H9 (cell line): ENCODE measurements at regions not wholly inside any gene's neighbourhood (a gene's known extent, or its start where the extent isn't known, plus 50 kb on each side); places are given as distances from the start of the nearest gene placed in this dataset.

Experiments
- DNase-seq: peaks from one replicate; pipeline ENCODE4 v3.0.0-alpha.2; 2017
- H2AFZ ChIP-seq: one replicate; pipeline ENCODE4 v1.6.1; 2013; ENCODE audit warnings: mild to moderate bottlenecking, low read length, control low read depth, moderate library complexity
- H2AK5ac ChIP-seq: 2 replicates; pipeline ENCODE4 v1.6.1; 2013; ENCODE audit warnings: low read length, control low read depth, mixed read lengths; ENCODE audit not compliant: insufficient read length
- H2BK120ac ChIP-seq: one replicate; pipeline ENCODE4 v1.6.1; 2013; ENCODE audit warnings: low read depth, mild to moderate bottlenecking, low read length, control low read depth, inconsistent platforms; ENCODE audit not compliant: poor library complexity, severe bottlenecking
- H2BK12ac ChIP-seq: 2 replicates; pipeline ENCODE4 v1.6.1; 2013; ENCODE audit warnings: low read length, control low read depth, mixed read lengths, low read depth; ENCODE audit not compliant: insufficient read length
- H2BK15ac ChIP-seq: 2 replicates; pipeline ENCODE4 v1.6.1; 2013; ENCODE audit warnings: low read depth, low read length, control low read depth
- H2BK20ac ChIP-seq: one replicate; pipeline ENCODE4 v1.6.1; 2013; ENCODE audit warnings: low read depth, mild to moderate bottlenecking, low read length, control low read depth, inconsistent platforms; ENCODE audit not compliant: poor library complexity, severe bottlenecking
- H2BK5ac ChIP-seq: 2 replicates; pipeline ENCODE4 v1.6.1; 2013; ENCODE audit warnings: low read length, control low read depth, mixed read lengths; ENCODE audit not compliant: insufficient read length
- H3K14ac ChIP-seq: 2 replicates; pipeline ENCODE4 v1.6.1; 2013; ENCODE audit warnings: low read length, control low read depth; ENCODE audit not compliant: insufficient read depth
- H3K18ac ChIP-seq: 2 replicates; pipeline ENCODE4 v1.6.1; 2013; ENCODE audit warnings: low read depth, mild to moderate bottlenecking, mixed read lengths, low read length, control low read depth; ENCODE audit not compliant: insufficient read length
- H3K23ac ChIP-seq: 2 replicates; pipeline ENCODE4 v1.6.1; 2013; ENCODE audit warnings: low read length, control low read depth, mixed read lengths, low read depth; ENCODE audit not compliant: insufficient read length
- H3K23me2 ChIP-seq: 2 replicates; pipeline ENCODE4 v1.6.1; 2013; ENCODE audit warnings: low read depth, mild to moderate bottlenecking, mixed read lengths, low read length, control low read depth; ENCODE audit not compliant: insufficient read length, poor library complexity, severe bottlenecking
- H3K27ac ChIP-seq: 2 replicates; pipeline ENCODE4 v1.5.1; 2013; ENCODE audit warnings: low read length, control low read depth, mixed read lengths, low read depth; ENCODE audit not compliant: insufficient read length
- H3K27me3 ChIP-seq: 2 replicates; pipeline ENCODE4 v1.6.1; 2013; ENCODE audit warnings: low read length, control low read depth, inconsistent platforms; ENCODE audit not compliant: insufficient read depth
- H3K4ac ChIP-seq: 2 replicates; pipeline ENCODE4 v1.6.1; 2013; ENCODE audit warnings: low read depth, mild to moderate bottlenecking, control low read depth, inconsistent platforms, low read length, moderate library complexity
- H3K4me1 ChIP-seq: 2 replicates; pipeline ENCODE4 v1.6.1; 2013; ENCODE audit warnings: low read length, control low read depth, inconsistent platforms; ENCODE audit not compliant: insufficient read depth
- H3K4me2 ChIP-seq: 2 replicates; pipeline ENCODE4 v1.6.1; 2013; ENCODE audit warnings: low read length, control low read depth, mixed read lengths; ENCODE audit not compliant: insufficient read length, insufficient read depth
- H3K56ac ChIP-seq: 2 replicates; pipeline ENCODE4 v1.6.1; 2013; ENCODE audit warnings: low read depth, mild to moderate bottlenecking, mixed read lengths, low read length, control low read depth; ENCODE audit not compliant: insufficient read length
- H3K79me1 ChIP-seq: 2 replicates; pipeline ENCODE4 v1.6.1; 2013; ENCODE audit warnings: low read depth, mild to moderate bottlenecking, moderate library complexity, low read length, control low read depth, inconsistent platforms; ENCODE audit not compliant: insufficient read depth, poor library complexity, severe bottlenecking
- H3K79me2 ChIP-seq: 2 replicates; pipeline ENCODE4 v1.6.1; 2013; ENCODE audit warnings: low read length, control low read depth, inconsistent platforms; ENCODE audit not compliant: insufficient read depth
- H3K9ac ChIP-seq: 2 replicates; pipeline ENCODE4 v1.6.1; 2013; ENCODE audit warnings: low read length, control low read depth, mixed read lengths; ENCODE audit not compliant: insufficient read length; ENCODE audit errors: extremely low read depth
- H3K9me3 ChIP-seq: one replicate; pipeline ENCODE4 v1.6.1; 2013; ENCODE audit warnings: low read depth, low read length, inconsistent platforms; ENCODE audit not compliant: control insufficient read depth
- H3T11ph ChIP-seq: one replicate; pipeline ENCODE4 v1.6.1; 2013; ENCODE audit warnings: mild to moderate bottlenecking, low read length, control low read depth, inconsistent platforms
- H4K20me1 ChIP-seq: one replicate; pipeline ENCODE4 v1.6.1; 2013; ENCODE audit not compliant: control insufficient read depth, insufficient read length, insufficient read depth
- H4K5ac ChIP-seq: 2 replicates; pipeline ENCODE4 v1.6.1; 2013; ENCODE audit warnings: low read depth, mild to moderate bottlenecking, mixed read lengths, low read length, control low read depth; ENCODE audit not compliant: insufficient read length
- H4K8ac ChIP-seq: replicated peaks from 2 replicates; pipeline ENCODE4 v1.6.1; 2013; ENCODE audit warnings: low read length, control low read depth, mixed read lengths, low read depth; ENCODE audit not compliant: insufficient read length
- H4K91ac ChIP-seq: 2 replicates; pipeline ENCODE4 v1.6.1; 2013; ENCODE audit warnings: low read depth, mild to moderate bottlenecking, moderate library complexity, mixed read lengths, low read length, control low read depth; ENCODE audit not compliant: insufficient read length
- H3K27ac Mint-ChIP-seq, 3 experiments: 2 replicates in 2 of 3; 3 replicates in 1 of 3; pipeline ENCODE4 v1.8.0; 2020 to 2021; ENCODE audit warnings: mixed read lengths in 3 of 3, mild to moderate bottlenecking in 1 of 3, moderate library complexity in 1 of 3
- H3K27me3 Mint-ChIP-seq: 2 replicates; pipeline ENCODE4 v1.8.0; 2021; ENCODE audit warnings: low read depth, mild to moderate bottlenecking, moderate library complexity, mixed read lengths
- H3K36me3 Mint-ChIP-seq, 3 experiments: 2 replicates in 2 of 3; 3 replicates in 1 of 3; pipeline ENCODE4 v1.8.0; 2020 to 2021; ENCODE audit warnings: low read depth in 3 of 3, mixed read lengths in 3 of 3; ENCODE audit not compliant: insufficient read depth in 1 of 3
- H3K4me1 Mint-ChIP-seq, 2 experiments: 2 replicates each; pipeline ENCODE4 v1.8.0; 2020; ENCODE audit warnings: mixed read lengths in 2 of 2
- H3K4me3 Mint-ChIP-seq, 2 experiments: 2 replicates in 1 of 2; 3 replicates in 1 of 2; pipeline ENCODE4 v1.8.0; 2020 to 2021; ENCODE audit warnings: mild to moderate bottlenecking in 2 of 2, mixed read lengths in 2 of 2, moderate library complexity in 1 of 2
- H3K9me3 Mint-ChIP-seq, 2 experiments: 2 replicates in 1 of 2; 3 replicates in 1 of 2; pipeline ENCODE4 v1.8.0; 2020; ENCODE audit warnings: mild to moderate bottlenecking in 2 of 2, mixed read lengths in 2 of 2, moderate library complexity in 1 of 2
- CTCF ChIP-seq: fragments of 200-600 bp; sonication (generic); conservative IDR thresholded peaks from 3 replicates; pipeline ENCODE4 v1.8.0; 2021; ENCODE audit warnings: antibody characterized with exemption, mild to moderate bottlenecking
- WGBS: extraction: QIAGEN DNeasy Blood & Tissue Kit; methylation state at CpG from one replicate; pipeline ENCODE4 v1.1.7; 2013; ENCODE audit warnings: missing lambda C conversion rate, low lambda C conversion rate, mixed read lengths; ENCODE audit not compliant: insufficient read length; ENCODE audit errors: extremely low coverage; 5-methylcytosine and 5-hydroxymethylcytosine counted together

- H3K27me3 ChIP-seq, result no peaks in the 10 kb centered on the region
- no peak overlapping the region for H2BK120ac ChIP-seq
- no peaks in the 10 kb centered on the region for H3K9me3 ChIP-seq
- H2AFZ ChIP-seq, result no peak overlapping the region
- no peak overlapping the region for H3K4me2 ChIP-seq
- H3K4ac ChIP-seq, result no peak overlapping the region
- H2BK12ac ChIP-seq, result no peak overlapping the region
- no peak for DNase-seq
- H2BK15ac ChIP-seq, result no peak overlapping the region
- H3K56ac ChIP-seq, result no peak overlapping the region
- H2BK5ac ChIP-seq, result no peak overlapping the region
- no peak for TF ChIP-seq CTCF
- H3K27ac ChIP-seq, result no peak overlapping the region
- WGBS, result no CpG with 5 or more reads among the region's 9 CpGs
- H2AK5ac ChIP-seq, result no peak overlapping the region
- H3K23ac ChIP-seq, result no peak overlapping the region
- Mint-ChIP-seq H3K4me3 (no peak overlapping the region), H3K27ac (no peak overlapping the region), H3K4me1 (no peaks in the 10 kb centered on the region), H3K9me3 (peaks cover 12 to 18% of the 10 kb centered on the region in 2 experiments), H3K36me3 (peaks cover 2 to 12% (median 4%) of the 10 kb centered on the region in 3 experiments; a peak in 4 of 7 replicates), H3K27me3 (peaks cover 3% of the 10 kb centered on the region)
- H4K5ac ChIP-seq, result no peak overlapping the region
- no peak overlapping the region for H3T11ph ChIP-seq
- H3K14ac ChIP-seq, result no peak overlapping the region
- H3K4me1 ChIP-seq, result no peaks in the 10 kb centered on the region
- no peak overlapping the region for H2BK20ac ChIP-seq
- no peak overlapping the region for H4K8ac ChIP-seq
- no peak overlapping the region for H4K91ac ChIP-seq
- H3K18ac ChIP-seq, result no peak overlapping the region
- no peaks in the 10 kb centered on the region for H4K20me1 ChIP-seq
- no peaks in the 10 kb centered on the region for H3K23me2 ChIP-seq
- no peak overlapping the region for H3K9ac ChIP-seq
- no peaks in the 10 kb centered on the region for H3K79me2 ChIP-seq
- no peaks in the 10 kb centered on the region for H3K79me1 ChIP-seq
These were observed 361.1 kb upstream of the IRX1 start for GRCh38 chr5:3234566-3234965.
